ENCODE measurements at regions not wholly inside any gene's neighbourhood (a gene's known extent, or its start where the extent isn't known, plus 50 kb on each side); places are given as distances from the start of the nearest gene placed in this dataset.

DNA sequence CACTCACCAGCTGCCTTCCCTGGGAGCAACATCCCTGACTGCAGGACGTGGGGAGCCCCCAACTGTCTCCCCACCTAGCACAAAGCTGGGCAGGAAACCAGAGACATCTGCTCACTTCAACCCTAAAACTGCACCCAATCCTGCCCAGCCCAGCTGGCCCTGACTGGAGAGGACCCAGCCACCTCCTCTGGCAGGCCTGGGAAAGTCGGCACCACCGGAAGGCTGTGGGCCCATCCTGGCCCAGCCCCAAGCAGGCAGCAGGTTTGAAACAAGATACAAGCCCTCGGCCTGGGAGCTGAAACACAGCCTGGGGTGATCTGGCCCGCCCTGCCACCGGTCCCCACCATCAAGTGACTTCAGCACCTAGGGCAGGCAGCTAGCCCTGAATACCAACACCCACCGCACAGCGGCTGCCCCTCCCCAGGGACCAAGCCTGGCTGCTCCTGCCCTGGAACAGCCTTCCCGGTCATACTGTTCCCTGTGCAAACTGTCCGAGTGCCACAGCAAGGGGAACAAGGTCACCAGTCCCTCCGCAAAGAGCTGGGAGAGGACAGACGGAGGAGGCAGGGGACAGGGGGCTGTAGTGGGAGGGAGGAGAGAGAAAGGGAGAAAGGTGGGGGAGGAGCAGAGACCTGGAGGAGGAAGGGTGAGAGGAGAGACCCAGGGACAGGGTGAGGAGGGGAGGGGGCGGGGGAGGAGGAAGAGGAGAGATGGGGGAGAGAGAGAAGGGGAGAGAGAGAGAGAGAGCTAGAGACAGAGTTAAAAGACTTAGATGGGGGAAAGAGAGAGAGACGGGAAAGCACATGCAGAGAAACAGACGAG, 115.7 kb downstream of the RFLNA start:
- DNase-seq, result no peak

DNA sequence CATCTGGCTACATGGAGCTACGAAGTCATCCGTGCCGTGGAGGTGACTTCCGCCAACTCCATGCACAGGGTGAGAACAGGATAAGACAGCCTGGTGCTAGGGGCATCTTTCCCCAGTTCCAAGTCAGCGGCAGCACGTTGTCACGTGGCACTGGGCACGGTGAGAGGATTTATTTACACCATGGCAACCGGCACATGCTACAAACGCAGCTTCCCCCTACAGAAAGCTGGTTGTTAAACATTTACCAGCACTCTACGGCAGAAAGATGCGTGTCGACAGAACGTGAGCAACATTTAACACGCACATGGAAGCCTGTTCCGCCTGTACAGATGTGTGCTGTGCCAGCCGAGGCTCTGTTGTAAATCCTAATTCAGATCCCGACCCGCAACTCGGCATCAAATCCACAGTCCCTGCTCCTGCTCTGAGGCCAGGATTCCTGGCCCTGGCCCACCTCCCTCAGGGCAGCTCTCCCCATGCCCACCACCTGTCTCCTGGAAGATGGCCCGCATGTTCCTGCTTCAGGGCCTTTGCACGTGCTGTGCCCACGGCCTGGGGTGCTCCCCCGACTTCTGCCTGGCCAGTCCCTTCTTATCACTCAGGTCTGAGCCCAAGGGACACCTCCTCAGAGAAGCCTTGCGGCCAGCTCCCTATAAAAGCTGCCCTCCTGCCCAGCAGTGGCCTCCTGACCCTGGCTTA, 114.1 kb downstream of the RFLNA start:
- DNase-seq, result no peak

DNA sequence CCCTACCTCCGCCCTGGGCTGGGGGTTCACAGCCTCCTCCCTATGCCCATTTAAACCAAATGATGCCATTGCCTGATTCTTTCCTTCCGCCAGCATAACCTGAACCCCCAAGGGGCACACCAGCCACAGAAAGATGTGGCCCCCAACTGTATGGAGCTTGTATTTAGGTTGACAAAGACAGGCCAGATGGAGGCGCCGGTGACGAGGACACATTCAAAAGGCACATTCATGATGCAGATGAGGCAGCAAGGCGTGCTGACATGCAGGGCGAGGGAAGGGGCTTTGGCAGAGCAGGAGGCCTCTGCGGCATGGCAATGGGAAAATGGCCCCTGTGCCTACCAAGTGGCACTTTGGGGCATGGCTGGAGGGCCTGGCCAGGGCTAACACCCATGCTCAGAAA, 112.2 kb downstream of the RFLNA start:
- DNase-seq, result no peak

DNA sequence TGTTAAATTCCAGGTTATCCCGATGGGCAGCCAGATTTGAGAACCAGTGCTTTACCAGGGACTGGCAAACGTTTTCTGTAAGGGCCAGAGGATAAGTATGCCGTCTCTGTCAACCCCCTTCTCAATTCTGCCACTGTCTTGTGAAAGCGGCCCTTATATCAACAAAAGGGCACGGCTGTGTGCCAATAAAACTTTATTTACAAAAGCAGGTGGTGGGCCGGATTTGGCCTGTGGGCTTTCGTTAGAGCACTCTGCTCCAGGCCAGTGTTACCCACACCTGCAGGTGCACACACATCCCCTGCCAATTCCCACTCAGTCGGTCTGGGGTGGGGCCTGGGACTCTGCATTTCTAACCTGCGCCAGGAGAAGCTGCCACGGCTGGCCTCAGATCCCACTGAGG, 111.2 kb downstream of the RFLNA start:
- no peak for DNase-seq

DNA sequence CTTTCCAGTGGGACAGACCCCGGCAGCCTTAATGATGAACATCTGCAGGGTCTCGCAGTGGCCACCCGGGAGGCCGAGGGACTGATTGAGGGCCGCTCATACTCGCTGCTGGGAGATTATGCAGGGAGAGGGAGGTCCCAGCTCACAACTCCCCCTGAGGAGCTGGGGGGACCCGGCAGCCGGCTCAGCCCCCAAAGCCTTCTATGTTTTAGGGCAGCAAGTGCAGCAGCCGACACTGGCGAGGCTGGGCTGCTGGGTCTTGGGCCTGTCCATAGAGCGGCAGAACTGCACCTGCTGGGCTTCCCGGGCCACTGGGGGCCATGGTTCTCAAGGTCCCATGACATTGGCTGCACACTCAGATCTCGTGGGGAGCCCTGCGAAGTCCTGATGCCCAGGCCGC, 110.7 kb downstream of the RFLNA start:
- no peak for DNase-seq

DNA sequence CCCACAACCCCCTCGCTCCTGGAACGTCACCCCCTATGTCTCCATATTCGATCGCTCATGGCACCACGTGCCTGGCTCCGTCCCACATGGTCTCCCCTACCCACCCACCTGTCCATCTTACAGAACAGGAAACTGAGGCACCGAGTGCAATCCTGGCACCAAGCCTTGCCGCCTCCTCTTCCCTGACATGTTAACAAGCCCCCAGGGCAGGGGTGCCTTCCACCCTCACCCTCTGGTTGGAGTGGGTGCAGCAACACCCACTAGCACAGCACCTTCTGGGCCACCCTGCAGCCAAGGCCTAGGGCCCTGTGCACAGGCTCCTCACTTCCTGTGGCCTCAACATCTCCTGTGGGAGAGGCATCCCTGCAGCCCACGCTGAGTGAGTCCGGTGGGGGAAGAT, 110.3 kb downstream of the RFLNA start:
- DNase-seq, result no peak

DNA sequence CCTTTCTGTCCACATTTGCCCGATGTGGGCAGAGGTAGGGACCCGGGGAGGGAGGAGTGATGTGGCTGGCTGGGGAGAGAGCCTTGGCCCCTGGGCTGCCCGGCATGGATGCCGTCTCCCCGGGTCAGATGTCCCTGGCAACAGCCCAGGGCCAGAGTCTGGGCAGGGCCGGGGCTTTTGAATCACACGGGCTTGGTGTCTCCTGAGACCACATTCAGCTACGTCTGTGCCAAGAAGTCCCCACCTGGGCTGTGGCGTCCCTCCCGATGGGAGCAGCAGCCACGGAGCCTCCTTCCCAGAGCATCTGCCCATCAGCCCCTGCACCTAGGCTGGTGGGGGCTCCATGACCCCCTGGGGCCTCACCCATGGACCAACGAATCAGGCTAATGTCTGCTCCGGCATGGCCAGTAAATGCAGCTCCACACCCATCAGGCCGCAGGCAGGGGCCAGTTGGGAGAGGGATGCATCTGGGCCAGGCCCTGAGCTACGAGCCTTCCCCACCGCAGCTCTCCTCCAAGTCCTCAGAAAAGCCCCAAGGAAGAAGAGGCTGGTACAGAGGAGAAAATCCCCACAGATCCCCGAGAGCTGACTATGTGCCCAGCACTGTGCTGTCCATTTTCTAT, 109.4 kb downstream of the RFLNA start:
- no peak for DNase-seq

DNA sequence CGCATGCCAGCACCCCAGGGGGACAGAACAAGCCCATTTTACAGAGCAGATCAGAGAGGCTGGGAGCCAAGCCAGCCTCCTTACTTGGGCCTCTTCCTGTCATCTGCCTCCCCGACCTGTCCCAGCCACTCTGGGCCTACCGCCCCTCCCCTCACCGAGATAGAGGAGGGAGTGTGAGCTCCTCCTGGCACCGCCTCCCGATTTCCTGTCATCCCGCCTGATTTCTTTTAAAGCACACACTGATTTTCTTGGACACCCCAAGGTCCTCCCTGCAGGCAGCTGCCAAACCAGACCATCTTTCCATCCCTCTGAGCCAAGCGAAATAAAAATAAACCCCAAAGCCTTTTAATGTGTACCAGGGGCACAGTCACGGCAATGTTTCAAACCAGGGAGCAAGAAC, 108.4 kb downstream of the RFLNA start:
- DNase-seq, result no peak

DNA sequence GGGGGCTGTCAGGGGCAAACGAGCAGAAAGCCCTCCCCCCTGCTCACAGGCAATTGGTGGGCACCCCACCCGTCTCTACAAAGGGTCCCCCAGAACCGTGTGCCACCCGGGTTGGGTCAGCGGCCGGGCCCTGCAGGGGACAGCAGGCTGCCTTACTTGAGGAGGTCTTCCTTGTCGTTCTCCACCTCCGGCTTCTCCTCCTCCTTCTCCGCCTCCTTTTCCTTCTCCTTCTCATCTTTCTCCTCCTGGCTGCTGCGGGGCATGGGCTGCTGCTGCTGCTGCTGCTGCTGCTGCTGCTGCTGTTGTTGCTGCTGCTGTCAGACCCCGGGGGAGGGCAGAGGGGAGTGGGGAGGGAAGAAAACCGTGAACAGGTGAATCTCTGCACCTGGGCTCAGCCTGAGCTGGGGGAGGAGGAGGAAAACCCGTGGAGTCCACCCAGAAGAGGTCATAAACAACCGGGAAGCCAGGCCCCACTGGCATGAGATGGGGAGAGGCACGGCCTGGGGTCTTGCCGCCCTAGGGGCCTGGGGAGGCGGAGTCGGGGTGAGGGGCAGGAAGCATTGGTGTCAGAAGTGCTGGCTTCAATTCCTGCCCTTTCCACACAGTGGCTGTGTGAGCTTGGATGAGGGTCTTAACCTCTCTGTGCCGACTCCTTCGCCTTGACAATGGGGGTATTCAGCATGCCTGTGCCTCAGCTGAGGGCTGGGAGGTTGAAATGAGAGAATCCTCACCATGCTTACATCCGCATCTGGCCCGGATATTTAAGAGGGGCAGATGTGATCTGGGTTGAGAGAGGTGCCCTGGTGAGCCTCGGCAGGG, 107.6 kb downstream of the RFLNA start:
- DNase-seq, result no peak

DNA sequence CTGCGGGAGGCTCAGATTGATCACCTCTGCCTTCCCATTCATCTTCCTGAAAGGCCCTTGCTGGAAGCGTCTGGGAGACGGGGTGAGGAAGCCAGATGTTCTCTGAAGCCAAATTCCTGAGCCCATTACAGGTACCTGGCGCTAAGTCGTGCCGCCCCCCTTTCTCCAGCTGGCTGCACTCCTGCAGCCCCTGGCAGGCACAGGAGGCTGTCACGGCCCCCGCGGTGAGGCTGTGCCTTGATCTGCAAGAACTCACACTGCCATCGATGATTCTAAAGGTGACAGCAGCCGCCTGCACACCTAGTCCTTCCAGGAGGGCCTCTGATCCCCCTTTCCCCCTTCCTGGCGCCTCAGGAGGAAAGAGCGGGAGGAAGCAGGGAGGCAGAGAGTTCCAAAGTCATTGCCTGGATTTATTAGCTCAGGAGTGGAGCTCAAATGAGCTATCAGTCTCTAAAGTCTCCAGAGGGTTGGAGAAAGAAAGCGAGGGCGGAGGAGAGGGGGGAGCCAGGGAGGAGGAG, 106.9 kb downstream of the RFLNA start:
- no peak for DNase-seq

DNA sequence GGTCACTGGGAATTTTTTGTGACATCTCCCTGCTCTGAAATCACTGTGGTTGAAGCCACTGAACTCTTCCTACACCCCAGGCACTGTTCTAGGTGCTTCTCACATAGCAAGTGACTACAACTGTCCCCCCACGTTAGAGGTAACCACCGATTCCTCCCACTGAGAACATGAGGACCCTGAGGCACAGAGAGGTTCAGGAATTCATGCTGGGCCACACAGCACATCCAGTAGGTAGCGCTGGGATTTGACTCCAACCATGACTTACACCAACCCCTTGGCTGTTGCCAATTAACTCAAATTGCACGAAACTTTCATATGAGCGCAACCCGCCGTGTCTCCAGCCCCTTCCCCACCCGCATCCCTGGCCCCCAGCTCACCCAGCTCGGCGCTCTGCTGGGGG, 105.2 kb downstream of the RFLNA start:
- DNase-seq, result no peak

DNA sequence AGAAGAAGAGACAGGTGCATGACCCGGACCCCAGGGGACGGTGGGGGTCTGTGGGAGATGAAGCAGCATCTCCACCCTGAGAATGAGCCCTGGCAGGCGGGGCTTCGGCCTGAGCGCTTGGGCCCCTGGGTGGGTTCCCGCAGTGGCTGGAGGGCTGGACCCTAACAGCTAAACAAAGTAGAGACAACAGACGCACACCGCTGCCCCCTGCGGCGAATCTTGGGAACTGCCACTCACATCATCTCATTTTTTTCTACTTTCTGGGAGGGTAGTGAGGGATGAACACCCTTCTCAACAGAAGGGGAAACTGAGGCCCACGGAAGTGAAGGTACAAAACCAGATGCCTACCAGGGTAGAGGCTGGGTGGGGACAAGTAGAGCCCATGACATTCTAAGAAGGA, 104.7 kb downstream of the RFLNA start:
- peak; percentile 19 for DNase-seq

DNA sequence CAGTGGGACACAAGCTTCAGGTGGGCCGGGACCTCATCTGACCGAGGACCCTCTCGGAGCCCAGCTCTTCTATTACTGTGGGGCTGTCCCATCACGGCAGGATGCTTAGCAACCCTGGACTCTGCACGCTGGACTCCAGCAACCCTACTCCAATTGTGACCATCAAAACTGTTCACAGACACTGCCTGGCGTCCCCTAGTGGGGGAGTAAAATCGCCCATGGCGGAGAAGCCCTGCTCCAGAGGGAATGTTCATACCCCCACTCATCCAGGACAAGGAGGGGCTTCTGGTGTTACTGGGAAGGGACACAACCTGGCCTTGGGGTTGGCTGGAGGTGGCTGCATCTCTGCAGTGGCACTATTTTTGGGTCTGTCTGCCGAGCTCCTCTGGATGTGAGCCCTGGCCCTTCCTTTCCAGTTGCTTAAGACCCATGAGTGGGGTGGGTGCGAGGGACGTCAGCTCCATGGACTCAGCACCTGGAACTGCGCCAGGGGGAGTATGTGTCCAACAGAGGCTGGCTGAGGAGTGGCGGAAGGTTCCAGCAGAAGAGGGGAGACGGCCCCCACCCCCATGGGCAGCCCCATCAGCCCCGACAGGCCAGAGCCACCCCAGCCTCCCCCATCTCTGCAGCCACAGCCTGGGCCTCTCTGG, 103.8 kb downstream of the RFLNA start:
- DNase-seq, result no peak

DNA sequence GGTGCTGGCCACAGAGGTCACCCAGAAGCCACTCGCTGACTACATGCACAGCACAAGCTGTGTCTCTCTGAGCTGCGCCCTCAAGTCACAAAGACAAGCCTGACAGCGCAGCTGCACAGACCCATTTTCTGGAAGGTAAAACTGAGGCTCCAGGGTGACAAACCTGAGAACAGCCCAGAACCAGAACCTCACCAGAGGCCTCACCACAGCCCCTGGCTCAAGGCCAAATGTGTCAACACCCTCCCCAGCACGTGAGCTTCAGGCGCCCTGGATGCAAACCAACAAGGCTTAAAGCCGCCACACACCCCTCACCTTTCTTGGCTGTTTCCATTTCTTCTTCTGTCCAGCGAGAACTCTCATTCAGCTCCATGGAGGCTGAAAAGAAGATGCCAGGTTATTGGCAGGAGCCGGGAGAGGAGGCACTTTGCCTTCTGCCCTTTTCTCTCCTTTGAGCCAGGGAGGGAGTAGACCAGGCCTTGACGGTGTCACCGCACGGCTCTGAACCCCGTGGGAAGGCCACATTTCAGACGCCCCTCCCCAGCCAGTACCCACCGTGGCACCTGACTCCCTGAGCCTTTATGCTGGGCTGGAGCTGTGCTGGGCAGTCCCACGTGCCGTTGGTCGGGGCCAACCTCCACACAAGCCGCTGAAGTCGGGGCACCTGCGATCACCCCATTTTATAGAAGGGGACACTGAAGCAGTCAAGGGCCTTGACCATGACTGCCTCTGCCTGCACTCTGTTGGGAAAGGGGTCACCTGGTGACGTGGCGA, 103.1 kb downstream of the RFLNA start:
- DNase-seq, result no peak

DNA sequence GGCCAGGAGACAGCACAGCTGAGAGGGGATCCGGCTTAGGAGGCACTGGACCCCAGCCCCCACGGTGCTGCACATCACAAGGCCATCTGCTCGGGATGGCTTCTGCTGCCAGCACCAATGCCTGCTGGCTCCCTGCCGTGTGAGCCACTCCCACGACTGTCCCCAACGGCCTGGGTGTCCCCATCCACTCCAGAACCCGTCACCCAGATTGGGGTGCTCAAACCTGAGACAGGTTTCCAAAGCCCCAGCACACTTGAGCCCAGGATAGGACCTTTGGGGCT, 102.4 kb downstream of the RFLNA start:
- DNase-seq, result no peak

DNA sequence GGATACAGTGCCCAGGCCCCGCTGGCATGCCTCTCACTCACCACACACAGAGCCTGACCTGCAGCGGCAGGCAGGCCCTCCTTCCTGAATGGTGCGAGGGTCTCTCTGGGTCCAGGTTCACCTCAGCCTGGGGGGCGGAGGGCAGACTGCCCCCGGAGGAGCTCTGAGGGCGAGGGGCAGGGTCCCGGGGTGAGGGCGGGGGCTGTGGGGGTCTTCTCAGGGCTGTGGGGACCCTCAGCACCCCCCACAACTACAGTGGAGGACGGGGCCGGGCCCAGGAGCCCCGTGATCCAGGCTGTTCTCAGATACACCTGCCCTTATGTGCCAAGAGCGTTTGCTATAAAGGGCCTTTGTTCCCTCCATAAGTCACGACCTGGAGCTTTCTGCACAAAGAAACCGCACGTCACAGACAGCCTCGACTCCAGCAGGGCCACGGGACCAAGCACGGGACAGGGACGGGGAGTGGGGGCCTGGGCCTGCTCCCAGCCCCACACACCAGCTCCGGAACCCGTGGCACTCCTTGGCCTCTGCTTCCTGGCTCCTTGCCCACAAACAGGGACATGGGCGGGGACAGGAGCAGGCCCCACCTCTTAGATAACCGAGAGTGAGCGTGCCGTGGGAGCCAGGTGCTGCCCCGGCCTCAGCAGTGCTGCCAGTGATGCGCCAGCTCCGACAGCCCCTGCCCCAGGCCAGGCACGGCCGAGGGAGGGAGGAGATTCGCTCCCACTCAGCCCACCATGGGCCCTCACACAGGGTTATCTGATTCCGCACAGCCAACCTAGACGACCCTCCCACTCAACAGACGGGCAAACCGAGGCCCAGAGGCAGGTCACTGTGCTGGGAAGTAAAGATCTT, 101.9 kb downstream of the RFLNA start:
- no peak for DNase-seq

DNA sequence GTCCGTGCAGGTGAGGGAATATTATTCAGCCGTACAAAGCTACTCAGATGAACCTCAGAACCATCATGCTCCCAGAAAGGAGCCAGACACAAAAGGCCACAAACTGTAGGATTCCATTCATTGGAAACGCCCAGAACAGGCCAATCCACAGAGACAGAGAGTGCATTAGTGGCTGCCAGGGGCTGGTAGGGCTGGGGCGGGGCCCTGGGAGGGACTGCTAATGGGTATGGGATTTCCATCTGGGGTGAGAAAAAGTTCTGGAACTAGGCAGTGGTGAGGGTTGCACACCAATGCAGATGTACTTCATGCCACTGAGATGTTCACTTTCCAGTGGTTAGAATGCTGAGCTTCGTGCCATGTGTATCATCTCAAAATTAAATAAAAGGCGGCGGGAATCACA, 101.1 kb downstream of the RFLNA start:
- DNase-seq, result no peak

DNA sequence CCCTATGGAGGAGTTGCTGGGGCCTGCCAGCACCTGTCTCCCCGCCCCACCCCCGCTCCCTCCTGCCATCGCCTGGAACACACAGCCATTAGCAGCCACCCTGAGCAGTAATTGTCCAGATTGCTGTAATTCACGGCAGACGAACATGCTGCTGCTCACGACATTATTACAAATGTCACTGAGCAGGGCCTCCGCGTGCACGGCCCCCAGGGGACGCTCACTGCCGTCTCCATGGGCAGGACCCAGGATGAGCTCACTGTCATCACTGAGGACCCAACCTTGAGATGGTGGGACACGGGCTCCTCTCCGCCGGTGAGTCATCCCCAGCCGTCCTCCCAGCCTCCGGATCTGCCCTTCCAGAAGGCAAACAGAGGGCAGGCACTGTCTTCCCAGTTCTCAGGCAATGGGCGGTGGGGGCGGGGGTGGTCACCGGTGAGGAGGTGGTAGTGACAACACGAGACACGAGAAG, 100.4 kb downstream of the RFLNA start:
- DNase-seq, result no peak

DNA sequence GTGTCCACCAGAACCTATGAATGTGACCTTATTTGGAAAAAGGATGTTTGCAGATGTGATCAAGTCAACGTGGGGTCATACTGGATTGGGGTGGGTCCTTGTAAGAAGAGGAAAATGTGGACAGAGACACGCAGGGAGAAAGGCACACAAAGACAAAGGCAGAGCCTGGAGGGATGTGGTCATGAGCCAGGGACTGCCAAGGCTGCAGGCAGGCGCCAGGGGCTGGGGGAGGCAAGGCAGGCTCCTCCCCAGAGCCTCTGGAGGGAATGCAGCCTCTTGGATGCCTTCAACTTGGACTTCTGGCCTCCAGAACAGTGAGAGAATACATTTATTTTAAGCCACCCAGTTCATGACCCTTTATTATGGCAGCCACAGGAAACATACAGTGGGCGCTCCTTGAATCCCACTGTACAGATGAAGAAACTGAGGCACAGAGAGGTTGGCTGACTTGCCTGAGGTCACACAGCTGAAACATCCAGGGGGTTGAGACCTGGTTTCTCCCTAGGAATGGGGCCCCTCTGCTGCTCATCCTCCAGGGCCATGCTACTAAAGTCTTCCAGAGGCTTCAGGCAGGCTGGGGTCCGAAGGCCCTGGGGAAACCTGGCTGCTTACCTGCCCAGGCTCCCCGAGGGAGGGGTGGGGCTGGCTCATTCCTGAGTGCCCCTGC, 99.7 kb downstream of the RFLNA start:
- no peak for DNase-seq

DNA sequence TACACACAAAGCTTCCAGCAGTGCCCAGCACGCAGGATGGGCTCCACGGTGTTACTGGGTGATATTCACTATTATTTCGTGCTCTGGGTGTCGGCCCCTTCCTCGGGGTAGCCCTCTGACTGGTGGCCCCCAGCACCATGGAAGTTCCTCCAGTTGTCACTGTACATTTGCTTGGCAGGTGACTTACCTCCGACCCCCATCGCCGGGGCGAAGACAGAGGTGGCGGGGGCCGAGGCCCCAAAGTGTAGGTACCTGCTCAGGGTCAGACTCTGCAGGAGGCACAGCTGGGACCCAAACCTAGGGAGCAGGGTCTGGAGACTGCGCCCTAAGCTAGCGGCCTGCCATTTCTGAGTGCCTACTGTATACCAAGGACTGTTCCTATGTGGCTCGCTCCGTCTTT, 98.9 kb downstream of the RFLNA start:
- DNase-seq, result no peak

All from CD4-positive, alpha-beta T cell treated with Interleukin-21 for 1 hour (primary cell).